GM19238 (cell line): ENCODE measurements at regions not wholly inside any gene's neighbourhood (a gene's known extent, or its start where the extent isn't known, plus 50 kb on each side); places are given as distances from the start of the nearest gene placed in this dataset.

ENCODE experiments used
- DNase-seq: peaks from one replicate; pipeline ENCODE4 v3.0.0; 2011; ENCODE audit warnings: low spot score; ENCODE audit not compliant: insufficient read length

DNA sequence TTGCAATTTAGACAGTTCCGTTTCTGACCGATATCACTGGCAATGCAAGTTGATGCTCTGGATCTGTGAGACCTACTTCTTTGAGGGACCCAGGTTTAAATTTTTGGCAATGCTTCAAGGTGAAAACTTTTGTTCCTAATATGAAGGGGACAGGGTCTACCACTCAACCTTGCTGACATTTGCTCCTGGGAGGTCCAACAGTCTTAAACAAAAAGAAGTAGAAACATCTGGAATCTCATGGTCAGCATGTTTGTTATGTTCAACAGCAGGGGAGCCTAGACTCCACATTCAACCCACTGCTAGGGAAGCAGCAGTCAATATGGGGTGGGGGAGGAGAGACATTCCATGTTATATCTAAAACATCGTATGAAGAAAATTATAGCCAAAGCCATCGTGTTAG is 196.4 kb downstream of the SIM1 start:
- DNase-seq: no peak

DNA sequence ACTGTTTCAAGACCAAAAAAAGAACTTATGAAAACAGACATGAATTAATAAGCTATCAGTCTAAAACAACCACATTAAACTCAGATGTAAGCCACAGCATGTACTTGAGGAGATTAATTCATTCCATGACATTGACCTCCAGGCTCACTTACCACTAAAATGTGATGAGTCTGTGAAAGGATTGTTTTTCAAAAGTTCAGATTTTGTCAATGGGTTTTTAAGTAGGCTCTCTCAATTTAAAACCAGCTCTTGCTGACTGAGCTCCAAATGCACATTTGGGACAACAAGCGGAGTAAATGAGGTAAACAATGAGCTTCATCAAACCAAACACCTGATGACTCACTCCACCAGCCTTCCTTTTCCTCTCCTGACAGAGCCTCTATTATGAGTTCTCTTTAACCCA is 197.0 kb downstream of the SIM1 start:
- DNase-seq: no peak

DNA sequence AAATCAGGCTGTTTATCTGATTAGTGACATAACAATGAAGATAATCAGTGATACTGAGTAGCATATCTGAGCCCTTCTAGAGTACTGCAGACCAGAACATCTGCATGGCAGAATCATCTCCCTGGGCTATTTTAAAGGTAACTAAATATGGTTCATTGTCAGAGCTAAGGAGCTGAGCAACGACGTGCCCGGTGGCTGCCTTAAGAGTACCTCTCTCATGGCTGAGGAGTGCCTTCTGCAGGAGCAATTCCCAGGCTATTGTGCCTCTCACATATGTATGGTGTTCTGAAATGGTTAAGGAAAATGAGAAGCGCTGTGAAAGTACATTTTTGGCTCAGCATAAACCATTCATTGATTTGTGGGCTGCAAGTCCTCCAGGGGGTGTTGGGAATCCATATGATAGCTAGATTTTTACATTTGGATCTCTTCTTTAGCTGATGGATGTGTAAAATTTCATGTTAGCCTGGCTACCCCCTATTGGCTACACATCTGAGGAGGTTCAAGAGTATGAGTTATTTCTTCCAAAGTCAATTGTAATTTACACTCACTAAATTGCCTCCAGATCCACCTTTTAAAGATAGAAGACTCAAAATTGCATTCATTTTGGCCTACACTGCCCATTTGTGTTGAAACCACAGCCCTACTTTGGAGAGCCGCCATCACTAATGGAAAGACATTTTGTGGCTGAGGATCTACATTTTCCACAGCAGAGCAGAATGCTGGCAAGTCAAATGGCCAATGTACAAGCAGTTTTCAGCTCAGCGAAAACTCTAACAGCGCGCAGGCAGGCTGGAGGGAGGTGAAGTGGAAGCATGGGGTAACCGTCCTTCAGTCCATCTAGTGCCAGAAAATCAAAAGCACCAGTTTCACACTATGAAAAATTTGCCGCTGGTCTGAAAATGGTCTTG is 198.0 kb downstream of the SIM1 start:
- DNase-seq: no peak

DNA sequence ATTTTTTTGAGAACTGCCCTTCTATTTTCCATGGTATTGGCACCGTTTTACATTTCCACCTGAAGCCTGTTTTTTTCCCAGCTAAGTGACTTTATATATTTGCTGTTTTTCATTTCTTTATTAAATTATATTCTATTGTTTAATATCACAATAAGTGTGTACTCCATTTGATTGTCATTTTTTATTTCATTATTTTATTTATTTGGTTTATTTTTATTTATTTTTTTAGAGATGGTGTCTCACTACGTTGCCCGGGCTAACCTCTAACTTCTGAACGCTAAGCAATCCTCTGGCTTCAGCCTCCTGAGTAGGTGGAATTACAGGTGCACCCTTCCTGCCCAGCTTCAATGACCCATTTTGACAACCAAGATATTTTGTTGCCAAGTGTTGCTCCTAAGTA is 202.6 kb downstream of the SIM1 start:
- DNase-seq: no peak

DNA sequence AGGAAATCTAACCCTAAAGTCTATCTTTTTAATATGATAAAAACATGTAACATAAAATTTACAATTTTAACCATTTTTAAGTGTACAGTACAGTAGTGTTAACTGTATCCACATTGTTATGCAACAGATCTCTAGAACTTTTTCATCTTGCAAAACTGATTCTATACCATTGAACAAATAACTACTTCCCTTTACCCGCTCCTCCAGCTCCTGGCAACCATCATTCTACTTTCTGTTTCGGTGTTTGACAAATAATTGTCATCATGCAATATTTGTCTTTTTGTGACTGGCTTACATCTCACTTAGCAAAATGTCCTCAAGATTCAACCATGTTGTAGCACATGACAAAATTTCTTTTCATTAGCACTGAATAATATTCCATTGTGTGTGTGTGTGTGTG is 203.2 kb downstream of the SIM1 start:
- no peak for DNase-seq

DNA sequence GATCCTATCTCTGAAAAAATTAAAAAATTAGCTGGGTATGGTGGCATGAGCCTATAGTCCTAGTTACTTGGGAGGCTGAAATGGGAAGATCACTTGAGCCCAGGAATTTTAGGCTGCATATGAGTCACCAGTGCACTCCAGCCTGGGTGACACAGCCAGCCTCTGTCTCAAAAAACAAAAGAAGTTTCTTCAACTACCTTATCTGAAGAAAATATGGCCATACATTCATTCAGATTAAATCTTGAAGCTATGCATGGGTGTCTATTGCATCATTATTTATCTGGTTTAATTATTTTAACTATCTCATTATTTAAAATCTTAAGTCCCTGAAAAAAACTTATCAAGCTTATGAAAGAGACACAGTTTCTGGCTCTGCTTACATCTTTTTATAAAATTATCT is 204.1 kb downstream of the SIM1 start:
- no peak for DNase-seq

DNA sequence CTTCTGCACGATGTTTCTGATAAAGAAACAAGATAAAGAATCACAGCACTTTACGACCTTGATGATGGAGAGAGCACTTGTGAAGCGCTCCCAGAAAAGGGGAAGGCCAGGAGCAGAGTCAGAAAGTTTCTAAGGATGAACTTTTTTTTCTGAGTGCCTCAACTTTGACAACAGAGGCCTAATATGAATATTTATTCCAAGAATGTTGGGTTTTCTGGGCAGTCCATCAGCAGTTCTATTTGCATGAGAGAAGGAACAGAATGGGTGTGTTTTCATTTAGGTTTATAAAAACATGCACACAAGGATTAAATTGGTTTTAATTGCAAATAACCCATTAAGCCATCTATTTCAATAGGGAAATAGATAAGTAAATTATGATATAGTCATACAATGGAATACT is 204.9 kb downstream of the SIM1 start:
- DNase-seq: no peak

DNA sequence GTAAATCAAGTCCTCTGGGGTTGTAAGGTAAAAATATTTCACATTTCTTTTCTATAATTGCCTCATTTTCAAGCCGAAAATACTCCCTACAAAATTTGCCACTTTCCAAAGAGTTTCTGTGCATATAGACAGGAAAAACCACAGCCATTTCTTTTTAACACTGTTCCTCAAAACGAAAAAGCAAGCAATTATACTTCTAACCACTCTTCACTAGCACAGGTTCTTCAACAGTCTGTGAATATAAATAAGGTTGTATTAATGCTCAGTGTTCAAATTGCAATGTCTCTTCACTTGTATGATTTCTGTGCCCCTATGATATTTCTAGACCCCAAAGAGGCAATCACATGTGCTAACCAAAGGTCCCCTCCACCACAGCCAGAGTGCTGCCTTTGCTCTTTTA is 206.0 kb downstream of the SIM1 start:
- DNase-seq: no peak

DNA sequence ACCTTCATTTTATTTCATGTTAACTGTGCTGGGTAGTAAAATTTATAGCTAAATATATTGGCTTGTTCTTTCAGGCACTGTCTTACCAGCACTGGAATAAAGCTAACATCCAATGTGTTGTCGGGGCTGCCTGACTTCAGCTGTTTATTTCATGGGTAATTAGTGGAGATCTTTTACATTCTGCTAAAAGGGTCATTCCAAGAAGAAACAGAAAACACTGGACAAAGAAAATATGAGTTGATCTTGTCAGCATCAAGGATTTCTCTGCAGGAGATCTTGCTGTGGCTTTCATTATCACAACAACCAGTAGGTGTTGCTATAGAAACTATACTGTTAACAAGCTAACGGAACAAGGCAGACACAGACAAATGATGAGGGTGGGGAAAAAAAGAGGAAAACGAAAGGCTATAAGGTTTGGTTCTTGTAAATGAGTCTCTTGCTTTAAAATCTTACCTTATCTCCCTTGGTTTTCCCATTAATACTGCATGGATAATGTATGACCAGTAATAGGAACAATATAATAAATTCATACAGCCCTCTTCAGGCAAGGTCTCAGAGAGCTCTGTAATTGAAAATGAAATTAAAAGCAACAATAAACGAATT is 206.8 kb downstream of the SIM1 start:
- DNase-seq: no peak

DNA sequence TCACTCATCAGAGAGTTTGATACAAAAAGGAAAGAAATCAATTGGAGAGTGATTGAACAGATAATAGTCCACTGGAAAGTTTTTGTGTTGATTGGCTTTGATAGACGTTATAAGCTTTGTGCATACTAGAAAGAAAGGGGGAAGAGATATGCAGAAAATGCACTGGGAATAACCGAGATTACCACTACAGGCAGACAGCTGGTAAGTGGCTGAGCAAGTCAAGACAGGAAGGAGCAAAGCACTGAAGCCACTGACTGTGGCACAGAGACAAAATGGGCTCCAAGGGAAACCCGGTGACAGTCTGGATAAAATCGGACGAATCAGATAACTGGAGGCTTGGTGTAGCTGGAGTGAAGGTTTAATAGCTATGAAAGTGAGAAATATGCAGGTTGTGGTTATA is 209.0 kb downstream of the SIM1 start:
- no peak for DNase-seq

DNA sequence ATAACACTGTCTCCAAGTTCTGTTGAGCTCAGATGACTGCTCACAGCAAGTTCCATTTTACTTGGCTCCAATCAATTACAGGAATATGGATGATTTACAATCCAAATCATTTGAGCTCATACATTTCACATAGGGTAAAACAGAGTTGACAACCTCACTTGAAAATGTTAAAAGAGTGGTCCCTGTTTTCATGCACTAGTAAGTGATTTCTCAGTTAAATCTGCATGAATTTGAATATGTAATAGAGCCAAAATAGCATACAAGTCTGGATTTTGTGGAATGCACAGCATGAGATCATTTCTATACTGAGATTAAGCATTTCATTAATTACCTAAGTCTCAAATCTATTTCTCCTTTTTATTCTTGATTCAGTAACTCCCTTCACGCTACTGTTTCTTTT is 217.6 kb downstream of the SIM1 start:
- DNase-seq: no peak

DNA sequence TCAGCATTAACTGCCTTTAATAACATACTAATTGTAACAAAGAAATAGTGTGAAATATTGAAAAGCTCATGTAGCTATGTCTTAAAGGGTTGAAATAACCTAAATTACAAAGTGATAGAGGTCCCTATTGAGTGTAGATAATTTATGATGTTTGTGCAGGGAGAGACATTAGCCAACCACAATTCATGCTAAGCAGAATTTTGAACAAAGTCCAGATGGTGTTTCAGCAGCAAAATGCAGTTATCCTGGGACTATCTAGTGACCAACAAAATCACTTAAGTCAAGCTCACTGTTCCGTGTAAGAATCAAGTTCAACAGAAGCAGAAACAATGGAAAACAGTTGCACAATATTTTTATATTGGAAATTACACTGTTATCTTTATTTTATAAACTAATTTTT is 218.5 kb downstream of the SIM1 start:
- no peak for DNase-seq

DNA sequence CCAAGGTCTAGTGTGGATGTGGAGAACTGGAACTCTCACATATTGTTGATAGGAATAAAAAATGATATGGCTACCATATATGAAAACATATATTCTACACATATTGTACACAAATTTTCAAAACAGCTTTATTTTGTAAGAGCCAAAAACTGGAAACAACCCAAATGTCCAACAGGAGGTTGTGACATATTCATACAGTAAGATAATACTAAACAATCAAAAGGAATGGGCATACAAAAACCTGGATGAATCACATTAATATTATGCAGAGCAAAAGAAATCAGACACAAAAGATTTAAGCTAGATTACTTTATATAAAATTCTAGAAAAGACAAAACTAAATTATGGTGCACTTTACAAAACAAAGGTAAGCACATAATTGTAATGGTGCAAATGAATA is 223.9 kb downstream of the SIM1 start:
- DNase-seq: no peak

DNA sequence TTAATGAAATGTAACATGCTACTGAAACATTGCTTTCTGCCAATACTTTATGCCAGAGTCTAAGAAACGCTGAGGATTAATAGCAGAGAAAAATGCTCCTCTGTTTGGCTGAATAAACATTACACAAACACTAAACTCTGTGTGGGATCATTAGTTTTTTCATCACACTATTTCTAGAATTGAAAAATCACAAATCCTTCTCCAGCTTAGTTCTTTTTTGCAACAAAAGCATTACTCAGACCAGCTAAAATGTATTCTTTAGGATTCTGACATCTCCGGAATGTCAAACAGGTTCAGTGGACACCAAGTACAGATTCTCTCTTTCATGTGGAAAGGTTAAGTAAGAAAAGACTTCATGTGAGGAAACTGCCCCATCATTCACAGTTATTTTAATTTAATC is 226.9 kb downstream of the SIM1 start:
- no peak for DNase-seq

DNA sequence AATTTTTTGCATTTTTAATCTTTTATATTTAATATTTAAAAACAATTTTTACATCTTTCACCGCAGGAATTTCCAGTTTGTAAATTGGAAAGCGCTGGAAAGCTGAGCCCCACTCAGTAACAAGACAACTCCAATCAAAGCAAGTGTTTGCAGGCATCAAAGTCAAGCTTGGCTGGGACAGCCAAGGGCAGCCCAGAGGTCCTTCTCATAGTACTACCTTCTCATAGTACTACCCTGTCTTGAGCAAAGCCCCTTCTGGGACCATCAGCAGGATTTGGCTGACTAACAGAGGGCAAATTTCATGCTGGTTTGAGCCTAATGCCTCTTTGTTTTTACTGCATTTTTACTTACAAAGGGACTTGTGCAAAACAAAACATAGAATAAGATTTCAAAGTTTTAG is 228.3 kb downstream of the SIM1 start:
- no peak for DNase-seq

DNA sequence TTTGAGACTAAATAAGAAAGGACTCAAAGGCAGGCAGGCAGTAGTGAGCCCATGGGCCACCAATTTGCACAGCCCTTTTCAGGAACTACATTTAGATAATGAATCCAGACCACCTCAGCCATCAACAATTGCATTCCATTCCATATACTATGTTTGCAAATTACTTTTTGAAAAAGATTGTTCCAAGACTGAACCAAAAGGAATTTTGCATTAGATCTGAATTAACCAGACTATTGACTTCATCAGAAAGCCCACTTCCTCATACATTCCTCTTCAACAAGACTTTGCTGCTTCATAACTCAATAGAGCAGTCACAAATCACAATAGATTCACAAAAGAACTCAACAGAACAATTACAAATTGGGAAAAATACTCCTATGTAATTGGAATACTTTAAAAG is 229.1 kb downstream of the SIM1 start:
- DNase-seq: no peak

DNA sequence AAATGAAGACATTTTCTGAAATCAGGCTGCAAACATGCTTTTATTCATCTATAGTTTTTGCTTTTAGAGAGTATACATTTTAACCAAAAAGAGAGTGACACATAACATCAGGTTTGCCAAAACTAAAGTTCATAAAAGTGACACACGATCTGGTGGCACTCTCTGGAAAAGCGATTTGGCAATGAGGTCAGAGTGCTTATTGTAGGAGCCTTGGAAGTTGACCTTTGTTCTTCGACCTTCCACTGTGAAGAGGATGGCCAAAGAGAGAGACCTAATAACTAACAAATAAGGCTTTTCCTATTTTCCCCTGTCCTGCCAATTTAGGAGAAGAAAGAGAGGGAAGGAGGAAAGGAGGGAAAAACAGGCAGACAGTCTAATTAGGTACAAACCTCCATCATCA is 230.1 kb downstream of the SIM1 start:
- DNase-seq: no peak

DNA sequence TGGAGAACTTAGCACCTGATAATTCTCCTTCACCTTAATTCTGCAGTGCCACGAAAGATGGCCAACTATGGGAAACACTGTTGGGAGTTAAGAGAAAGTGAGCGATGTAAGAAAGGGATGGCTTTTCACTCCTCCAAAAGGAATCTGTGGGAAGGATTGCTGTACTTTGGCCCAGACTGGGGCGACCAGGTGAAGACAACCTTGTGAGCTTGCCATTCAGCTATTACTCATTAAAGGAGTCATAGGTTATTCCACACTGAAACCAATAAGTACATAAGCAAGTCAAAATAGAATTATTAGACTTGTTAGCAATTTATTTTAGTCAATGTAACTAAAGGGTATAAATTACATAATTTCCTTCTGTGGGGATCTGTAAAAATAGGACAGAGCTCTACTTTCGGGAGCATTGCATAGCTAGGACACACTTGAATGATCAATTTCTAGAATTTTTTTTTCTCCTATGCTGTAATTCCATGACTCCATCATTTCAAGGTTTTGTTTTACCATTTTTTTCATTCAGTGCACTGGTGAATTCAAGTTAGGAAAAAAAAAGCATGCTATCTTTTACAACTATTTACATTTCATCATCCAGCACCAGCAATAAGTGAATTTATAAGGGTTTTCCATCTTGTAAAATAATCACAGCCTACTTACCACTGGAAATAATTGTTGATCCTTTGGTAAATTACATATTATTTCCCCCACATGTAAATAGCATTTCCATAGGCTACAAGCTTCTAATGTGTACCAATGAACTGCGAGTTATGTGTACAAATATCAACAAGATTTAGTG is 231.7 kb downstream of the SIM1 start:
- no peak for DNase-seq

DNA sequence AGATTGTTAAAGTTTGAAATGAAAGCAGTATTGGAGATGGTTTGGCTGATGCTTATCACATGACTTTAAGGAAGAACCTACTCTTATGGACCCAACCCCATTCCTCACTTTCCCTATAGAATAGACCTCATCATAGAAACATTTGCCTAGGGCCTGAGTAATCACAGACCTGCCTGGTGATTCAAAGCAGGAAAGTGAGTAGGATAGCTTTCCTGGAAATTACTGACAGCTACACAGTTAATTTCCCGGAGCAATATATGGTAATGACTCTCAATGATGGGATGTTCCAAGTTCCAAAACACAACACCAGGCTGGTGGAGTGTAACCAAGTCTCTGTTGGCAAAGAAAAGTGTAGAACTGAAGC is 233.8 kb downstream of the SIM1 start:
- DNase-seq: no peak

DNA sequence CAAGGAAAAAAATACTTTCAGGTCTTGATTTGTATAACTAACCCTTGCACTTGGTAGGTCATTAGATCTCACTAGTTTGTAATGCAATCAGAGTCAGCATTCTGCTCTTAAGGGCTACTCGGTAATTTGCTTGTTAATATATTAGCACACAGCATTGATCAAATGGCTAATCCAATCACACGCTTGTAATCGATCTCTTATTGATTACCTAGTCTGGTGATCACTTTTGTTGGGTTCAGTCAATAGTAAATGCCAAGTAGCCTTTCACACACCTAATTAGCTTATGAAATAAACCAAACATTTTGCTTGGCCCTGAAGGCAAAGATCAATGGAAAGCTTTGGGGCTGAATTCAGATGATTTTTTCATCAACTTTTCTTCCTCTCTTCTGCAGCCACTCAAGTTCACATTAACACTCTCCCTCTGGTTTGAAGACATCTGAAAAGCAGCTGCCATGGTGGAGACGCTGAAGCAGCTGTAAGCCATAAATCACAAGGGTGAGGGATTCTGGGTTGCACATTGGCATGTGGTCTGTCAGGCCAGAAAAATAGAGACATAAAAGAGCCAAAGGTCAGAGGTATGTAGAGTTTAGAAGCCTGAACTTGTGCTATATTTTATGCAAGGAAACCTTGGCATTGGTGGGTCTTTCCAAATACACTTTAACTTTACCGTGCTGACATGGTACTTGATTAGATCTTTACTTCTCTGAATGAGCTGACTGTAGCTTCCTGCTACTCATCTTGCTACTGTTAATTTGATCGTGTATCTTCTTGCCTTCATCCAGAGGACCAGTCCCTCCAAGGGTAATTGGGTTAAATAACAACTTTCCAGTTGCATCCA is 234.4 kb downstream of the SIM1 start:
- no peak for DNase-seq

DNA sequence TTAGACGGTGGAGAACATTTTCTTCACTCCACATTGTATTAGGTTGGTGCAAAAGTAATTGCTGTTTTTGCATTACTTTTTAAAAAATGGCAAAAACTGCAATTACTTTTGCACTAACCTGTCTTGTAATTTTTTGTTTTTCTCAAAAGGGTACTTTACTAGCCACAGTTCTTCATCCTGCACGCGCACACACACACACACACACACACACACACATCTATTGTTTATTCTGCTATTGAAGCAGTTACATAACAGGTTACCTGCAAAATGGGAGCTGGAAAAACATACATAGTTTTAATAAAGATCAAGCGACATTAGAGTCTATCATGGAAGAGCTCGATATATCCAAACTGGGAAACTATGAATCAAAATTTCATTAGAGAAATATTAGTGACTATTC is 235.2 kb downstream of the SIM1 start:
- DNase-seq: no peak
